Panc1 (cell line): ENCODE measurements at regions not wholly inside any gene's neighbourhood (a gene's known extent, or its start where the extent isn't known, plus 50 kb on each side); places are given as distances from the start of the nearest gene placed in this dataset.

ENCODE experiments used
- ATAC-seq: fragments of 200-7000 bp; cut with Tn5 transposase; 2 replicates; pipeline ENCODE4 v1.9.1; 2020; ENCODE audit warnings: mild to moderate bottlenecking, moderate library complexity
- BruUV-seq: library from RNA; stranded (reverse); fragments of 400-500 nt; replicated peaks from 2 replicates; lab custom pipeline; 2021; lab: Mats Ljungman, UMichigan
- CTCF ChIA-PET: fragments of 300-600 bp; sonication (Branson Sonifier 250); formaldehyde crosslinking; loops from one replicate; lab custom pipeline; 2022; ENCODE audit warnings: antibody characterized with exemption; lab: Charles Lee
- POLR2A ChIA-PET: fragments of 300-600 bp; sonication (Branson Sonifier 250); formaldehyde crosslinking; loops from one replicate; lab custom pipeline; 2022; ENCODE audit warnings: antibody characterized with exemption; lab: Charles Lee
- DNase-seq: peaks from one replicate; pipeline ENCODE4 v3.0.0-alpha.2; 2010; ENCODE audit warnings: low read depth, low spot score
- H3K27ac ChIP-seq: 2 replicates; pipeline ENCODE4 v1.5.1; 2011; ENCODE audit warnings: mild to moderate bottlenecking, low read length, inconsistent platforms
- H3K27me3 ChIP-seq: fragments of 200-500 bp; sonication (Bioruptor generic); 2 replicates; pipeline ENCODE4 v1.6.0; 2014; ENCODE audit warnings: low read length, inconsistent platforms; ENCODE audit not compliant: control insufficient read depth, insufficient read depth
- H3K36me3 ChIP-seq: fragments of 200-500 bp; sonication (Bioruptor generic); 2 replicates; pipeline ENCODE4 v1.5.1; 2014; ENCODE audit warnings: inconsistent platforms, mild to moderate bottlenecking, low read length, moderate library complexity; ENCODE audit not compliant: control insufficient read depth, insufficient read depth
- H3K4me1 ChIP-seq: 2 replicates; pipeline ENCODE4 v1.5.1; 2011; ENCODE audit warnings: inconsistent platforms, mild to moderate bottlenecking, low read length, moderate library complexity; ENCODE audit not compliant: control insufficient read depth, insufficient read depth
- H3K4me3 ChIP-seq, 2 experiments: 2 replicates each; pipeline ENCODE4 v1.5.1; 2011 to 2012; ENCODE audit warnings: low read depth in 2 of 2, low read length in 2 of 2, mild to moderate bottlenecking in 2 of 2, inconsistent platforms in 1 of 2, moderate library complexity in 1 of 2
- H3K9me3 ChIP-seq: fragments of 200-500 bp; sonication (Bioruptor generic); 2 replicates; pipeline ENCODE4 v1.5.1; 2014; ENCODE audit warnings: low read depth, mild to moderate bottlenecking, inconsistent platforms, low read length, moderate library complexity; ENCODE audit not compliant: control insufficient read depth, insufficient read depth
- CTCF ChIP-seq: fragments of 450-650 bp; IDR thresholded peaks from 2 replicates; pipeline ENCODE4 v1.5.1; 2017; ENCODE audit warnings: mild to moderate bottlenecking
- POLR2AphosphoS5 ChIP-seq: IDR thresholded peaks from 2 replicates; pipeline ENCODE4 v1.6.1; 2012; ENCODE audit warnings: mild to moderate bottlenecking, low read depth, low read length, moderate library complexity
- SIN3A ChIP-seq: IDR thresholded peaks from 2 replicates; pipeline ENCODE4 v1.6.1; 2012; ENCODE audit warnings: low read depth, mild to moderate bottlenecking, low read length, moderate library complexity, borderline replicate concordance; ENCODE audit not compliant: insufficient read depth
- TCF7L2 ChIP-seq: IDR thresholded peaks from 2 replicates; pipeline ENCODE4 v1.6.1; 2011; ENCODE audit warnings: mild to moderate bottlenecking, low read depth, low read length, inconsistent platforms
- in situ Hi-C: cut with HindIII; loops from 2 replicates; pipeline ENCODE4 v1.10.0; 2016; ENCODE audit warnings: low sequenced_read_pairs, low pct_unique_long_range_greater_than_20kb
- intact Hi-C: fragments of 100-400 bp; cut with micrococcal nuclease; formaldehyde crosslinking; loops from one replicate; pipeline ENCODE4 v1.10.0; 2022; ENCODE audit not compliant: unreplicated experiment
- TF ChIP-seq, protein P1 (sequence below), 2 experiments: IDR thresholded peaks; 2 replicates each; pipeline ENCODE4 v1.6.1; 2011 to 2012; ENCODE audit warnings: low read depth in 2 of 2, control low read depth in 1 of 2, low read length in 1 of 2, mild to moderate bottlenecking in 1 of 2, moderate library complexity in 1 of 2; ENCODE audit not compliant: insufficient read depth in 1 of 2

DNA sequence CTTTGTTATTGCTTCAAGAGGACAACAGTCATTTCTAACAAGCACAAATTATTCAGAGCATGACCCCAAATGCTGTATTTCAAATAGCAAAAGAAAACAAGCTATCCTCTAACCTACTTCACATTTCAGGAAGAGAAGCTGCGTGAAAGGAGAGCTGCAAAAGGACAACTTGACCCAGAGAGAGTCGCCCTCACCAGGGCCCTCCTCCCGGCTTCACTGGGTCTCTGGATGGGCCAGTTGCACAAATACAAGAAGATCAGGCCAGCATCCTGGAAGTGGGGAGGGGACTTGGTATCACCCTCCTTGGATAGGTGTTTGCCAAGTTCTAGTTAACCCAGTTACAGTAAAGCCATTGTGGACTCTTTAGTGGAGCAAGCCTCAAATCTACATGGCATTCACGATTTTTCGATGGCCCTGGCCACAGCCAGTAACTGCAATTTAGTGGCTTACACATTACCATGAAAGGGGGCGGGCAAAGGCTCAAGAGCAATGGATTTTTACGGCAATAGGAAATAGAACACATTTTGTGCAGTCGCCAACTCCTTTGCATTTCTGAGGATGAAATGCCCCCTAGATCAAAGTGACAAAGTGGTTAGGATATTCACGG, 166.9 kb upstream of the DIO2 start:
- no peak for TF ChIP-seq CTCF
- Histone ChIP-seq H3K4me1 (no peaks in the 10 kb centered on the region), H3K27me3 (no peaks in the 10 kb centered on the region), H3K9me3 (no peaks in the 10 kb centered on the region), H3K4me3 (no peak overlapping the region), H3K36me3 (no peaks in the 10 kb centered on the region), H3K27ac (no peak overlapping the region)
- BruUV-seq, result no TSS peak
- CTCF ChIA-PET, result interaction anchor here (0.7 kb wide), 1 partner anchor 324 kb away, joined by 3 read pairs; no protein-coding TSS in a partner anchor
- intact Hi-C loops, result no loop called here
- POLR2A ChIA-PET, result no interaction called here
- no peak for ATAC-seq
- in situ Hi-C loops, result no loop called here
- DNase-seq, result no peak

DNA sequence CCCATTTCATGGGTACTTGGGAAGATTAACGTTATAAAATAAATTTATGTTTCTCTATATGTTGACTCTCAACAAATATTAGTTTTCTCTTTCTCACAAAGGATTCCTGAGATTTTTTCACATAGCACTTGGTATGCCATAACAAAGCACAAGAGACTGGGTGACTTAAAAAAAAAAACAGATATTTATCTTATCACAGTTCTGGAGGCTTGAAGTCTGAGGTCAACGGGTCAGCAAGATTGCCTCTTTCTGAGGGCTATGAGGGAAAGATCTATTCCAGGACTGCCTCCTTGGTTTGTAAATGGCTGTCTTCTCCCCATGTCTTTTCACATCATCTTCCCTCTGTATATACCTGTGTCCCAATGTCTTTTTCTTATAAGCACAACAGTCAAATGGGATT, 153.5 kb upstream of the DIO2 start:
- DNase-seq (no peak), ATAC-seq (no peak)
- Histone ChIP-seq H3K27me3 (no peaks in the 10 kb centered on the region), H3K27ac (no peak overlapping the region), H3K9me3 (no peaks in the 10 kb centered on the region), H3K36me3 (no peaks in the 10 kb centered on the region), H3K4me1 (no peaks in the 10 kb centered on the region), H3K4me3 (no peak overlapping the region)
- ChIA-PET CTCF (interaction anchor here (0.6 kb wide), 1 partner anchor 180 kb away, joined by 3 read pairs; no protein-coding TSS in a partner anchor), POLR2A (no interaction called here)
- in situ Hi-C loops (no loop called here), intact Hi-C loops (no loop called here)
- BruUV-seq, result no TSS peak
- TF ChIP-seq TCF7L2 (no peak), POLR2AphosphoS5 (no peak), CTCF (no peak), SIN3A (no peak)
- TF ChIP-seq, protein P1, sequence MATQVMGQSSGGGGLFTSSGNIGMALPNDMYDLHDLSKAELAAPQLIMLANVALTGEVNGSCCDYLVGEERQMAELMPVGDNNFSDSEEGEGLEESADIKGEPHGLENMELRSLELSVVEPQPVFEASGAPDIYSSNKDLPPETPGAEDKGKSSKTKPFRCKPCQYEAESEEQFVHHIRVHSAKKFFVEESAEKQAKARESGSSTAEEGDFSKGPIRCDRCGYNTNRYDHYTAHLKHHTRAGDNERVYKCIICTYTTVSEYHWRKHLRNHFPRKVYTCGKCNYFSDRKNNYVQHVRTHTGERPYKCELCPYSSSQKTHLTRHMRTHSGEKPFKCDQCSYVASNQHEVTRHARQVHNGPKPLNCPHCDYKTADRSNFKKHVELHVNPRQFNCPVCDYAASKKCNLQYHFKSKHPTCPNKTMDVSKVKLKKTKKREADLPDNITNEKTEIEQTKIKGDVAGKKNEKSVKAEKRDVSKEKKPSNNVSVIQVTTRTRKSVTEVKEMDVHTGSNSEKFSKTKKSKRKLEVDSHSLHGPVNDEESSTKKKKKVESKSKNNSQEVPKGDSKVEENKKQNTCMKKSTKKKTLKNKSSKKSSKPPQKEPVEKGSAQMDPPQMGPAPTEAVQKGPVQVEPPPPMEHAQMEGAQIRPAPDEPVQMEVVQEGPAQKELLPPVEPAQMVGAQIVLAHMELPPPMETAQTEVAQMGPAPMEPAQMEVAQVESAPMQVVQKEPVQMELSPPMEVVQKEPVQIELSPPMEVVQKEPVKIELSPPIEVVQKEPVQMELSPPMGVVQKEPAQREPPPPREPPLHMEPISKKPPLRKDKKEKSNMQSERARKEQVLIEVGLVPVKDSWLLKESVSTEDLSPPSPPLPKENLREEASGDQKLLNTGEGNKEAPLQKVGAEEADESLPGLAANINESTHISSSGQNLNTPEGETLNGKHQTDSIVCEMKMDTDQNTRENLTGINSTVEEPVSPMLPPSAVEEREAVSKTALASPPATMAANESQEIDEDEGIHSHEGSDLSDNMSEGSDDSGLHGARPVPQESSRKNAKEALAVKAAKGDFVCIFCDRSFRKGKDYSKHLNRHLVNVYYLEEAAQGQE (IDR thresholded peaks at IDR 0.05; ENCODE audit: insufficient read depth in 1 of 2, low read depth in 2 of 2, low read length in 1 of 2), result no peak
